T47D (cell line): ENCODE measurements at regions not wholly inside any gene's neighbourhood (a gene's known extent, or its start where the extent isn't known, plus 50 kb on each side); places are given as distances from the start of the nearest gene placed in this dataset.

Experiments used
- DNase-seq, 2 experiments: peaks; one replicate each; pipeline versions ENCODE4 v3.0.0 to v3.0.0-alpha.2; 2011 to 2012; ENCODE audit warnings: low read depth in 1 of 2, low spot score in 1 of 2
- JUND ChIP-seq: IDR thresholded peaks from 2 replicates; pipeline ENCODE4 v1.6.1; 2012; ENCODE audit warnings: low read depth
- in situ Hi-C: cut with HindIII; loops from 2 replicates; pipeline ENCODE4 v1.10.0; 2016; ENCODE audit warnings: low sequenced_read_pairs, low pct_unique_long_range_greater_than_20kb

GRCh38 chr20:7716286-7716972, 223.8 kb downstream of the HAO1 start:
- in situ Hi-C loops: no loop called here

GRCh38 chr20:7722564-7722963, 217.7 kb downstream of the HAO1 start:
- DNase-seq: no peak
- TF ChIP-seq JUND: no peak
- in situ Hi-C loops: no loop called here

More at GRCh38 chr20:7716286-7716972, 223.8 kb downstream of the HAO1 start:
- no peak for TF ChIP-seq JUND
- no peak for DNase-seq

GRCh38 chr20:7723284-7723683, 217.0 kb downstream of the HAO1 start:
- no peak for DNase-seq
- in situ Hi-C loops: no loop called here

GRCh38 chr20:7728338-7728737, 211.9 kb downstream of the HAO1 start:
- in situ Hi-C loops: no loop called here
- DNase-seq: no peak
- no peak for TF ChIP-seq JUND

More at GRCh38 chr20:7723284-7723683, 217.0 kb downstream of the HAO1 start:
- no peak for TF ChIP-seq JUND

- DNase-seq: no peak
- in situ Hi-C loops: no loop called here
- no peak for TF ChIP-seq JUND
Observed at GRCh38 chr20:7734216-7734615, 206.0 kb downstream of the HAO1 start.

- in situ Hi-C loops: no loop called here
- no peak for DNase-seq
- TF ChIP-seq JUND: no peak
Observed at GRCh38 chr20:7736336-7736735, 203.9 kb downstream of the HAO1 start.

- no peak for TF ChIP-seq JUND
- no peak for DNase-seq
- in situ Hi-C loops: no loop called here
Observed at GRCh38 chr20:7741866-7742265, 198.4 kb downstream of the HAO1 start.

- in situ Hi-C loops: no loop called here
- DNase-seq: no peak
- no peak for TF ChIP-seq JUND
Observed at GRCh38 chr20:7742479-7742878, 197.8 kb downstream of the HAO1 start.

GRCh38 chr20:7744411-7744810, 195.8 kb downstream of the HAO1 start:
- TF ChIP-seq JUND: no peak
- in situ Hi-C loops: no loop called here
- no peak for DNase-seq

GRCh38 chr20:7748624-7749023, 191.6 kb downstream of the HAO1 start:
- in situ Hi-C loops: no loop called here
- TF ChIP-seq JUND: no peak

GRCh38 chr20:7754102-7754501, 186.2 kb downstream of the HAO1 start:
- in situ Hi-C loops: no loop called here
- DNase-seq: no peak
- no peak for TF ChIP-seq JUND

More at GRCh38 chr20:7748624-7749023, 191.6 kb downstream of the HAO1 start:
- no peak for DNase-seq

- no peak for DNase-seq
- no peak for TF ChIP-seq JUND
- in situ Hi-C loops: no loop called here
Observed at GRCh38 chr20:7758406-7758805, 181.9 kb downstream of the HAO1 start.

- DNase-seq: no peak
- in situ Hi-C loops: no loop called here
- TF ChIP-seq JUND: no peak
Observed at GRCh38 chr20:7760247-7761031, 179.8 kb downstream of the HAO1 start.
